Umbilical cord (tissue), 1 donor: ENCODE measurements at regions not wholly inside any gene's neighbourhood (a gene's known extent, or its start where the extent isn't known, plus 50 kb on each side); places are given as distances from the start of the nearest gene placed in this dataset.
A peak's percentile ranks its signal among the peaks of the same experiment; 100 is the strongest.
"Not testable (repeated sequence)": the region's sequence is repeated elsewhere in the genome, so short reads cannot be mapped to it uniquely, and the experiment has no call there.

Source experiments
- DNase-seq: peaks from one replicate; pipeline ENCODE4 v3.0.0-alpha.2; 2015; ENCODE audit warnings: low spot score

- no peak for DNase-seq
Observed at GRCh38 chr17:65307961-65308316, 170.8 kb downstream of the RGS9 start.

GRCh38 chr17:65307081-65307960 lies 170.2 kb downstream of the RGS9 start:
- DNase-seq, result no peak

- DNase-seq, result no peak
Observed at GRCh38 chr17:65305778-65306177, 168.6 kb downstream of the RGS9 start.

GRCh38 chr17:65305116-65305515 lies 167.9 kb downstream of the RGS9 start:
- no peak for DNase-seq

GRCh38 chr17:65301882-65302281 lies 164.7 kb downstream of the RGS9 start:
- not testable (repeated sequence) for DNase-seq

GRCh38 chr17:65301184-65301583 lies 164.0 kb downstream of the RGS9 start:
- DNase-seq, result no peak

GRCh38 chr17:65297916-65298315 lies 160.7 kb downstream of the RGS9 start:
- no peak for DNase-seq

GRCh38 chr17:65297384-65297783 lies 160.2 kb downstream of the RGS9 start:
- DNase-seq, result peak; percentile 71

- DNase-seq, result peak; percentile 72
Observed at GRCh38 chr17:65294181-65294719, 157.1 kb downstream of the RGS9 start.

GRCh38 chr17:65293584-65294180 lies 156.5 kb downstream of the RGS9 start:
- no peak for DNase-seq

- no peak for DNase-seq
Observed at GRCh38 chr17:65292430-65292829, 155.3 kb downstream of the RGS9 start.

- DNase-seq, result not testable (repeated sequence)
Observed at GRCh38 chr17:65291301-65291700, 154.1 kb downstream of the RGS9 start.

- DNase-seq, result no peak
Observed at GRCh38 chr17:65290616-65291015, 153.4 kb downstream of the RGS9 start.

GRCh38 chr17:65290056-65290455 lies 152.9 kb downstream of the RGS9 start:
- DNase-seq, result no peak

- DNase-seq, result peak; percentile 46
Observed at GRCh38 chr17:65287040-65287439, 149.9 kb downstream of the RGS9 start.

- DNase-seq, result no peak
Observed at GRCh38 chr17:65283704-65284103, 146.5 kb downstream of the RGS9 start.

- no peak for DNase-seq
Observed at GRCh38 chr17:65279456-65279855, 142.3 kb downstream of the RGS9 start.

- no peak for DNase-seq
Observed at GRCh38 chr17:65278820-65279184, 141.6 kb downstream of the RGS9 start.

GRCh38 chr17:65278050-65278819 lies 141.1 kb downstream of the RGS9 start:
- peak; percentile 67 for DNase-seq

GRCh38 chr17:65277576-65277975 lies 140.4 kb downstream of the RGS9 start:
- DNase-seq, result peak; percentile 38
